ENCODE measurements at regions not wholly inside any gene's neighbourhood (a gene's known extent, or its start where the extent isn't known, plus 50 kb on each side); places are given as distances from the start of the nearest gene placed in this dataset.

DNA sequence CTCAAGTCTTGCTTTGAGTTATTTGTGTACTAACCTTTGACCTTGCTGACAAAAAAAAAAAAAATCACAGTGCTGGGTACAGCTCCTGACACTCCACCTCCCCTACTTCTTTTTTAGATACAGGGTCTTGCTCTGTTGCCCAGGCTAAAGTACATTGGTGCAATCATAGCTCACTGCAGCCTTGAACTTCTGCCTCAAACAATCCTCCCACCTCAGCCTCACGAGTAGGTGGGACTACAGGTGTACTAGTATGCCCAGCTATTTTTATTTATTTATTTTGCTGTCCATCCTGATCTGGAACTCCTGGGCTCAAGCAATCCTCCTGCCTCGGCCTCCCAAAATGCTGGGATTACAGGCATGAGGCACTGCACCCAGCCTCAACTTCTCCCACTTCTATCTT lies 57.2 kb upstream of the KCNMB1 start:
- TF ChIP-seq, protein P1, sequence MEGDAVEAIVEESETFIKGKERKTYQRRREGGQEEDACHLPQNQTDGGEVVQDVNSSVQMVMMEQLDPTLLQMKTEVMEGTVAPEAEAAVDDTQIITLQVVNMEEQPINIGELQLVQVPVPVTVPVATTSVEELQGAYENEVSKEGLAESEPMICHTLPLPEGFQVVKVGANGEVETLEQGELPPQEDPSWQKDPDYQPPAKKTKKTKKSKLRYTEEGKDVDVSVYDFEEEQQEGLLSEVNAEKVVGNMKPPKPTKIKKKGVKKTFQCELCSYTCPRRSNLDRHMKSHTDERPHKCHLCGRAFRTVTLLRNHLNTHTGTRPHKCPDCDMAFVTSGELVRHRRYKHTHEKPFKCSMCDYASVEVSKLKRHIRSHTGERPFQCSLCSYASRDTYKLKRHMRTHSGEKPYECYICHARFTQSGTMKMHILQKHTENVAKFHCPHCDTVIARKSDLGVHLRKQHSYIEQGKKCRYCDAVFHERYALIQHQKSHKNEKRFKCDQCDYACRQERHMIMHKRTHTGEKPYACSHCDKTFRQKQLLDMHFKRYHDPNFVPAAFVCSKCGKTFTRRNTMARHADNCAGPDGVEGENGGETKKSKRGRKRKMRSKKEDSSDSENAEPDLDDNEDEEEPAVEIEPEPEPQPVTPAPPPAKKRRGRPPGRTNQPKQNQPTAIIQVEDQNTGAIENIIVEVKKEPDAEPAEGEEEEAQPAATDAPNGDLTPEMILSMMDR (conservative IDR thresholded peaks at IDR 0.05; ENCODE audit: low read depth, low read length) = no peak
- TF ChIP-seq CEBPB (IDR thresholded peaks at IDR 0.05; ENCODE audit: low read depth, low read length) = no peak
- no peak for TF ChIP-seq CHD1 (IDR thresholded peaks at IDR 0.05; ENCODE audit: low read depth, low read length)
- TF ChIP-seq POLR2A (IDR thresholded peaks at IDR 0.05; ENCODE audit: low read depth, low read length) = no peak
- TF ChIP-seq, protein P2, sequence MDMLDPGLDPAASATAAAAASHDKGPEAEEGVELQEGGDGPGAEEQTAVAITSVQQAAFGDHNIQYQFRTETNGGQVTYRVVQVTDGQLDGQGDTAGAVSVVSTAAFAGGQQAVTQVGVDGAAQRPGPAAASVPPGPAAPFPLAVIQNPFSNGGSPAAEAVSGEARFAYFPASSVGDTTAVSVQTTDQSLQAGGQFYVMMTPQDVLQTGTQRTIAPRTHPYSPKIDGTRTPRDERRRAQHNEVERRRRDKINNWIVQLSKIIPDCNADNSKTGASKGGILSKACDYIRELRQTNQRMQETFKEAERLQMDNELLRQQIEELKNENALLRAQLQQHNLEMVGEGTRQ (IDR thresholded peaks at IDR 0.05; ENCODE audit: low read depth, low read length) = no peak
- no peak for TF ChIP-seq RFX5 (IDR thresholded peaks at IDR 0.05; ENCODE audit: low read depth, low read length)
- no peak for TF ChIP-seq RAD21 (IDR thresholded peaks at IDR 0.05; ENCODE audit: low read length)
- TF ChIP-seq FOS (IDR thresholded peaks at IDR 0.05; ENCODE audit: low read depth, low read length) = no peak
- no peak for TF ChIP-seq MXI1 (IDR thresholded peaks at IDR 0.05; ENCODE audit: borderline replicate concordance, low read depth, low read length)
- no peak for TF ChIP-seq MAFK (IDR thresholded peaks at IDR 0.05; ENCODE audit: low read depth, low read length)
- no peak for TF ChIP-seq SMC3 (IDR thresholded peaks at IDR 0.05; ENCODE audit: low read depth, low read length)
- TF ChIP-seq, protein P3, sequence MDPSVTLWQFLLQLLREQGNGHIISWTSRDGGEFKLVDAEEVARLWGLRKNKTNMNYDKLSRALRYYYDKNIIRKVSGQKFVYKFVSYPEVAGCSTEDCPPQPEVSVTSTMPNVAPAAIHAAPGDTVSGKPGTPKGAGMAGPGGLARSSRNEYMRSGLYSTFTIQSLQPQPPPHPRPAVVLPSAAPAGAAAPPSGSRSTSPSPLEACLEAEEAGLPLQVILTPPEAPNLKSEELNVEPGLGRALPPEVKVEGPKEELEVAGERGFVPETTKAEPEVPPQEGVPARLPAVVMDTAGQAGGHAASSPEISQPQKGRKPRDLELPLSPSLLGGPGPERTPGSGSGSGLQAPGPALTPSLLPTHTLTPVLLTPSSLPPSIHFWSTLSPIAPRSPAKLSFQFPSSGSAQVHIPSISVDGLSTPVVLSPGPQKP (IDR thresholded peaks at IDR 0.05; ENCODE audit: borderline replicate concordance, low read depth, low read length) = no peak
- TF ChIP-seq NFE2L2 (IDR thresholded peaks at IDR 0.05; ENCODE audit: low read depth, low read length) = no peak
- TF ChIP-seq RCOR1 (IDR thresholded peaks at IDR 0.05; ENCODE audit: insufficient replicate concordance, low read length) = no peak
